WTC11 (cell line): ENCODE measurements at regions not wholly inside any gene's neighbourhood (a gene's known extent, or its start where the extent isn't known, plus 50 kb on each side); places are given as distances from the start of the nearest gene placed in this dataset.

Source experiments
- ATAC-seq: fragments of 200-7000 bp; cut with Tn5 transposase; 2 replicates; pipeline ENCODE4 v1.10.0; 2021; ENCODE audit warnings: mild to moderate bottlenecking, moderate library complexity
- CTCF ChIA-PET: fragments of 300-600 bp; sonication (Branson Sonifier 250); formaldehyde crosslinking; loops from one replicate; lab custom pipeline; 2021; ENCODE audit warnings: antibody characterized with exemption; lab: Charles Lee
- POLR2A ChIA-PET: fragments of 350-600 bp; sonication (Branson Sonifier 250); formaldehyde crosslinking; loops from one replicate; lab custom pipeline; 2021; ENCODE audit warnings: antibody characterized with exemption; lab: Charles Lee
- DNase-seq: peaks from one replicate; pipeline ENCODE4 v3.0.0; 2021; ENCODE audit warnings: low spot score
- H3K27ac Mint-ChIP-seq: 2 replicates; pipeline ENCODE4 v1.8.0; 2021; ENCODE audit warnings: mixed read lengths
- H3K27me3 Mint-ChIP-seq: 2 replicates; pipeline ENCODE4 v1.8.0; 2021; ENCODE audit warnings: low read depth, mild to moderate bottlenecking, moderate library complexity, mixed read lengths
- H3K36me3 Mint-ChIP-seq: 2 replicates; pipeline ENCODE4 v1.8.0; 2021; ENCODE audit warnings: mixed read lengths
- H3K4me1 Mint-ChIP-seq: 2 replicates; pipeline ENCODE4 v1.8.0; 2022; ENCODE audit warnings: mixed read lengths
- H3K4me3 Mint-ChIP-seq: 2 replicates; pipeline ENCODE4 v1.8.0; 2021; ENCODE audit warnings: mild to moderate bottlenecking, moderate library complexity, mixed read lengths
- H3K9me3 Mint-ChIP-seq: 2 replicates; pipeline ENCODE4 v1.8.0; 2021; ENCODE audit warnings: mixed read lengths
- ATF1 ChIP-seq: sonication (generic); formaldehyde crosslinking; IDR thresholded peaks from 2 replicates; pipeline ENCODE4 v1.8.1; 2023; ENCODE audit warnings: mild to moderate bottlenecking, moderate library complexity, missing genetic modification reagents
- ATF6 ChIP-seq: sonication (generic); formaldehyde crosslinking; IDR thresholded peaks from 2 replicates; pipeline ENCODE4 v1.8.1; 2023; ENCODE audit warnings: mild to moderate bottlenecking, missing genetic modification reagents
- CREM ChIP-seq: sonication (generic); formaldehyde crosslinking; IDR thresholded peaks from 2 replicates; pipeline ENCODE4 v1.8.1; 2022; ENCODE audit warnings: mild to moderate bottlenecking, missing genetic modification reagents, moderate library complexity
- CTCF ChIP-seq: fragments of 200-600 bp; IDR thresholded peaks from 2 replicates; pipeline ENCODE4 v1.8.0; 2022; ENCODE audit warnings: antibody characterized with exemption
- E2F5 ChIP-seq: sonication (generic); formaldehyde crosslinking; IDR thresholded peaks from 2 replicates; pipeline ENCODE4 v1.8.1; 2022; ENCODE audit warnings: mild to moderate bottlenecking, moderate library complexity, missing genetic modification reagents
- ESRRA ChIP-seq: sonication (generic); formaldehyde crosslinking; IDR thresholded peaks from 2 replicates; pipeline ENCODE4 v1.8.1; 2022; ENCODE audit warnings: mild to moderate bottlenecking, missing genetic modification reagents, borderline replicate concordance
- JAZF1 ChIP-seq: fragments of 250-450 bp; sonication (Bioruptor Pico); IDR thresholded peaks from 2 replicates; pipeline ENCODE4 v1.9.0; 2021; ENCODE audit warnings: moderate library complexity, mild to moderate bottlenecking, inconsistent platforms
- JUN ChIP-seq: sonication (generic); formaldehyde crosslinking; IDR thresholded peaks from 2 replicates; pipeline ENCODE4 v1.8.0; 2023; ENCODE audit warnings: mild to moderate bottlenecking, missing genetic modification reagents
- KAT7 ChIP-seq: sonication (generic); formaldehyde crosslinking; IDR thresholded peaks from 2 replicates; pipeline ENCODE4 v1.8.1; 2023; ENCODE audit warnings: missing genetic modification reagents, mild to moderate bottlenecking, borderline replicate concordance
- NFE2L1 ChIP-seq: sonication (generic); formaldehyde crosslinking; IDR thresholded peaks from 2 replicates; pipeline ENCODE4 v1.8.1; 2023; ENCODE audit warnings: missing genetic modification reagents
- SMAD4 ChIP-seq: sonication (generic); formaldehyde crosslinking; IDR thresholded peaks from 2 replicates; pipeline ENCODE4 v1.8.0; 2022; ENCODE audit warnings: mild to moderate bottlenecking, missing genetic modification reagents
- ZNF219 ChIP-seq: sonication (generic); formaldehyde crosslinking; IDR thresholded peaks from 2 replicates; pipeline ENCODE4 v1.8.0; 2023; ENCODE audit warnings: missing genetic modification reagents, mild to moderate bottlenecking, borderline replicate concordance
- ZNF232 ChIP-seq: sonication (generic); formaldehyde crosslinking; IDR thresholded peaks from 2 replicates; pipeline ENCODE4 v1.8.0; 2022; ENCODE audit warnings: mild to moderate bottlenecking, missing genetic modification reagents
- ZNF396 ChIP-seq: fragments of 250-450 bp; sonication (Bioruptor Pico); IDR thresholded peaks from 2 replicates; pipeline ENCODE4 v1.8.0; 2021; ENCODE audit warnings: mild to moderate bottlenecking, moderate library complexity, borderline replicate concordance
- TF ChIP-seq, protein P1 (sequence below): sonication (generic); formaldehyde crosslinking; IDR thresholded peaks from 2 replicates; pipeline ENCODE4 v1.8.1; 2022; ENCODE audit warnings: mild to moderate bottlenecking, missing genetic modification reagents, moderate library complexity, borderline replicate concordance
- TF ChIP-seq, protein P2 (sequence below): sonication (generic); formaldehyde crosslinking; IDR thresholded peaks from 2 replicates; pipeline ENCODE4 v1.8.0; 2022; ENCODE audit warnings: mild to moderate bottlenecking, missing genetic modification reagents
- TF ChIP-seq, protein P3 (sequence below): sonication (generic); formaldehyde crosslinking; IDR thresholded peaks from 2 replicates; pipeline ENCODE4 v1.8.0; 2022; ENCODE audit warnings: mild to moderate bottlenecking, missing genetic modification reagents
- TF ChIP-seq, protein P4 (sequence below): fragments of 250-450 bp; sonication (Bioruptor Pico); IDR thresholded peaks from 2 replicates; pipeline ENCODE4 v1.9.0; 2021; ENCODE audit warnings: moderate library complexity, mild to moderate bottlenecking, inconsistent platforms, borderline replicate concordance
- TF ChIP-seq, protein P5 (sequence below): sonication (generic); formaldehyde crosslinking; conservative IDR thresholded peaks from 2 replicates; pipeline ENCODE4 v1.8.1; 2023; ENCODE audit warnings: mild to moderate bottlenecking, low read depth, missing genetic modification reagents, moderate library complexity

DNA sequence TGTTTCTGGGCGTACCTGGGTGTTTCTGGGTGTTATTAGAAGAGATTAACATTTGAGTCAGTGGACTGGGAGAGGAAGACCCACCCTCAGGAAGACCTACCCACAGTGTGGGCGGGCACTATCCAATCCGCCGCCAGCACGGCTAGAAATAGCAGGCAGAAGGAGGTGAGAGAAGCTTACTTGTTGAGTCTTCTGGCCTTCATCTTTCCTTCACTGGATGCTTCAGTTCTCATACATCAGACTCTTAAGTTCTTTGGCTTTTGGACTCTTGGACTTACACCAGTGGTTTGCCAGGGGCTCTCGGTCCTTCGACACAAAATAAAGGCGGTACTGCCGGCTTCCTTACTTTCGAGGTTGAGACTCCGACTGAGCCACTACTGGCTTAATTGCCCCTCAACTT is 654.6 kb upstream of the CADM2 start:
- ChIA-PET CTCF (no interaction called here), POLR2A (no interaction called here)
- no peak for DNase-seq
- no peak overlapping the region for H3K27ac Mint-ChIP-seq
- H3K4me3 Mint-ChIP-seq, result no peak overlapping the region
- no peak for TF ChIP-seq ATF1 (CRISPR knock-in tag)
- no peak for TF ChIP-seq CTCF
- TF ChIP-seq, protein P1, sequence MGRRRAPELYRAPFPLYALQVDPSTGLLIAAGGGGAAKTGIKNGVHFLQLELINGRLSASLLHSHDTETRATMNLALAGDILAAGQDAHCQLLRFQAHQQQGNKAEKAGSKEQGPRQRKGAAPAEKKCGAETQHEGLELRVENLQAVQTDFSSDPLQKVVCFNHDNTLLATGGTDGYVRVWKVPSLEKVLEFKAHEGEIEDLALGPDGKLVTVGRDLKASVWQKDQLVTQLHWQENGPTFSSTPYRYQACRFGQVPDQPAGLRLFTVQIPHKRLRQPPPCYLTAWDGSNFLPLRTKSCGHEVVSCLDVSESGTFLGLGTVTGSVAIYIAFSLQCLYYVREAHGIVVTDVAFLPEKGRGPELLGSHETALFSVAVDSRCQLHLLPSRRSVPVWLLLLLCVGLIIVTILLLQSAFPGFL (CRISPR knock-in tag), result no peak
- no peak for TF ChIP-seq CREM
- TF ChIP-seq ZNF396 (CRISPR knock-in tag), result no peak
- no peak for TF ChIP-seq ZNF232 (CRISPR knock-in tag)
- TF ChIP-seq, protein P2, sequence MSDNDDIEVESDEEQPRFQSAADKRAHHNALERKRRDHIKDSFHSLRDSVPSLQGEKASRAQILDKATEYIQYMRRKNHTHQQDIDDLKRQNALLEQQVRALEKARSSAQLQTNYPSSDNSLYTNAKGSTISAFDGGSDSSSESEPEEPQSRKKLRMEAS (CRISPR knock-in tag), result no peak
- TF ChIP-seq ZNF219 (CRISPR knock-in tag), result no peak
- no peak for TF ChIP-seq KAT7 (CRISPR knock-in tag)
- TF ChIP-seq NFE2L1 (CRISPR knock-in tag), result no peak
- no peak for TF ChIP-seq SMAD4 (CRISPR knock-in tag)
- TF ChIP-seq ATF6 (CRISPR knock-in tag), result no peak
- TF ChIP-seq, protein P3, sequence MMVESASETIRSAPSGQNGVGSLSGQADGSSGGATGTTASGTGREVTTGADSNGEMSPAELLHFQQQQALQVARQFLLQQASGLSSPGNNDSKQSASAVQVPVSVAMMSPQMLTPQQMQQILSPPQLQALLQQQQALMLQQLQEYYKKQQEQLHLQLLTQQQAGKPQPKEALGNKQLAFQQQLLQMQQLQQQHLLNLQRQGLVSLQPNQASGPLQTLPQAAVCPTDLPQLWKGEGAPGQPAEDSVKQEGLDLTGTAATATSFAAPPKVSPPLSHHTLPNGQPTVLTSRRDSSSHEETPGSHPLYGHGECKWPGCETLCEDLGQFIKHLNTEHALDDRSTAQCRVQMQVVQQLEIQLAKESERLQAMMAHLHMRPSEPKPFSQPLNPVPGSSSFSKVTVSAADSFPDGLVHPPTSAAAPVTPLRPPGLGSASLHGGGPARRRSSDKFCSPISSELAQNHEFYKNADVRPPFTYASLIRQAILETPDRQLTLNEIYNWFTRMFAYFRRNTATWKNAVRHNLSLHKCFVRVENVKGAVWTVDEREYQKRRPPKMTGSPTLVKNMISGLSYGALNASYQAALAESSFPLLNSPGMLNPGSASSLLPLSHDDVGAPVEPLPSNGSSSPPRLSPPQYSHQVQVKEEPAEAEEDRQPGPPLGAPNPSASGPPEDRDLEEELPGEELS (CRISPR knock-in tag), result no peak
- TF ChIP-seq JAZF1 (CRISPR knock-in tag), result no peak
- TF ChIP-seq E2F5 (CRISPR knock-in tag), result no peak
- TF ChIP-seq, protein P4, sequence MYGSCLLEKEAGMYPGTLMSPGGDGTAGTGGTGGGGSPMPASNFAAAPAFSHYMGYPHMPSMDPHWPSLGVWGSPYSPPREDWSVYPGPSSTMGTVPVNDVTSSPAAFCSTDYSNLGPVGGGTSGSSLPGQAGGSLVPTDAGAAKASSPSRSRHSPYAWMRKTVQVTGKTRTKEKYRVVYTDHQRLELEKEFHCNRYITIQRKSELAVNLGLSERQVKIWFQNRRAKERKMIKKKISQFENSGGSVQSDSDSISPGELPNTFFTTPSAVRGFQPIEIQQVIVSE (CRISPR knock-in tag), result no peak
- H3K36me3 Mint-ChIP-seq, result no peaks in the 10 kb centered on the region
- no peaks in the 10 kb centered on the region for H3K27me3 Mint-ChIP-seq
- H3K9me3 Mint-ChIP-seq, result no peaks in the 10 kb centered on the region
- peak; percentile 41; the same call in 1 of the 2 replicates for ATAC-seq
- no peaks in the 10 kb centered on the region for H3K4me1 Mint-ChIP-seq

DNA sequence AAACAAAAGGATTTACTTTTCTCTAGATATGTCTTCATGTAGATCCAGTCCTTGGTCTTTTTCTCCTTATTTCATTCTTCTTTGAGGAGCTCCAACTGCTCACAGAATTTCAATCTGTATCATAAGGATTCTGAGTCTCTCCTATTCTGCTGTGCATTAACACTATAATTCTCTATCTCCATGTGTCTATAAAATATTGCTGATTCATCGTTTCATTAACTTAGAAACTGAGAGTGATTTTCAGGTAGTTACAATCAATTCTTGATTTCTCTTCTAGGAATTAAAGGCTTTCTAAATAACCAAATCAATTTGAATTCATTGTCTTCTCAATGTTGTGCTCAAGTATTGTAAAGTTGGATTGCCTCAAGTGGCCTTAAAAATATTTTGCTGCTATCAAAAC is 651.5 kb upstream of the CADM2 start:
- no peak for DNase-seq
- Mint-ChIP-seq H3K27ac (no peak overlapping the region), H3K4me3 (no peak overlapping the region), H3K36me3 (no peaks in the 10 kb centered on the region), H3K27me3 (no peaks in the 10 kb centered on the region), H3K9me3 (no peaks in the 10 kb centered on the region), H3K4me1 (no peaks in the 10 kb centered on the region)
- ATAC-seq, result no peak
- ChIA-PET POLR2A (no interaction called here), CTCF (no interaction called here)
- TF ChIP-seq JUN (CRISPR knock-in tag) (no peak), E2F5 (CRISPR knock-in tag) (no peak), ESRRA (CRISPR knock-in tag) (no peak)
- TF ChIP-seq, protein P5, sequence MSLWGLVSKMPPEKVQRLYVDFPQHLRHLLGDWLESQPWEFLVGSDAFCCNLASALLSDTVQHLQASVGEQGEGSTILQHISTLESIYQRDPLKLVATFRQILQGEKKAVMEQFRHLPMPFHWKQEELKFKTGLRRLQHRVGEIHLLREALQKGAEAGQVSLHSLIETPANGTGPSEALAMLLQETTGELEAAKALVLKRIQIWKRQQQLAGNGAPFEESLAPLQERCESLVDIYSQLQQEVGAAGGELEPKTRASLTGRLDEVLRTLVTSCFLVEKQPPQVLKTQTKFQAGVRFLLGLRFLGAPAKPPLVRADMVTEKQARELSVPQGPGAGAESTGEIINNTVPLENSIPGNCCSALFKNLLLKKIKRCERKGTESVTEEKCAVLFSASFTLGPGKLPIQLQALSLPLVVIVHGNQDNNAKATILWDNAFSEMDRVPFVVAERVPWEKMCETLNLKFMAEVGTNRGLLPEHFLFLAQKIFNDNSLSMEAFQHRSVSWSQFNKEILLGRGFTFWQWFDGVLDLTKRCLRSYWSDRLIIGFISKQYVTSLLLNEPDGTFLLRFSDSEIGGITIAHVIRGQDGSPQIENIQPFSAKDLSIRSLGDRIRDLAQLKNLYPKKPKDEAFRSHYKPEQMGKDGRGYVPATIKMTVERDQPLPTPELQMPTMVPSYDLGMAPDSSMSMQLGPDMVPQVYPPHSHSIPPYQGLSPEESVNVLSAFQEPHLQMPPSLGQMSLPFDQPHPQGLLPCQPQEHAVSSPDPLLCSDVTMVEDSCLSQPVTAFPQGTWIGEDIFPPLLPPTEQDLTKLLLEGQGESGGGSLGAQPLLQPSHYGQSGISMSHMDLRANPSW (CRISPR knock-in tag), result no peak
